GM18499 (cell line): ENCODE measurements at regions not wholly inside any gene's neighbourhood (a gene's known extent, or its start where the extent isn't known, plus 50 kb on each side); places are given as distances from the start of the nearest gene placed in this dataset.

Experiments
- ATAC-seq: cut with Tn5 transposase; IDR thresholded peaks from one replicate; pipeline ENCODE4 v1.9.1; 2021; ENCODE audit warnings: moderate number of reproducible peaks; ENCODE audit not compliant: insufficient read depth, unreplicated experiment

- ATAC-seq = no peak
Observed at GRCh38 chr1:55588309-55588708, 373.1 kb upstream of the USP24 start.

GRCh38 chr1:55586771-55587170, 371.6 kb upstream of the USP24 start:
- ATAC-seq = no peak

- no peak for ATAC-seq
Observed at GRCh38 chr1:55585402-55585792, 370.2 kb upstream of the USP24 start.

- ATAC-seq = no peak
Observed at GRCh38 chr1:55584526-55585401, 369.6 kb upstream of the USP24 start.

GRCh38 chr1:55582084-55582483, 366.9 kb upstream of the USP24 start:
- ATAC-seq = no peak

- ATAC-seq = no peak
Observed at GRCh38 chr1:55580845-55581332, 365.7 kb upstream of the USP24 start.

GRCh38 chr1:55579332-55580001, 364.3 kb upstream of the USP24 start:
- no peak for ATAC-seq

- ATAC-seq = no peak
Observed at GRCh38 chr1:55578646-55579045, 363.5 kb upstream of the USP24 start.

- ATAC-seq = no peak
Observed at GRCh38 chr1:55575571-55576279, 360.6 kb upstream of the USP24 start.

GRCh38 chr1:55574691-55575225, 359.6 kb upstream of the USP24 start:
- ATAC-seq = no peak

- ATAC-seq = no peak
Observed at GRCh38 chr1:55572878-55573734, 357.9 kb upstream of the USP24 start.

- no peak for ATAC-seq
Observed at GRCh38 chr1:55571767-55572166, 356.6 kb upstream of the USP24 start.

- no peak for ATAC-seq
Observed at GRCh38 chr1:55569417-55569816, 354.3 kb upstream of the USP24 start.

- ATAC-seq = no peak
Observed at GRCh38 chr1:55568732-55569131, 353.6 kb upstream of the USP24 start.

- no peak for ATAC-seq
Observed at GRCh38 chr1:55560266-55560665, 345.1 kb upstream of the USP24 start.

GRCh38 chr1:55559842-55560241, 344.7 kb upstream of the USP24 start:
- no peak for ATAC-seq

- ATAC-seq = no peak
Observed at GRCh38 chr1:55559161-55559611, 344.0 kb upstream of the USP24 start.

GRCh38 chr1:55558515-55558914, 343.4 kb upstream of the USP24 start:
- no peak for ATAC-seq

- no peak for ATAC-seq
Observed at GRCh38 chr1:55555956-55556725, 341.0 kb upstream of the USP24 start.
